ENCODE measurements at regions not wholly inside any gene's neighbourhood (a gene's known extent, or its start where the extent isn't known, plus 50 kb on each side); places are given as distances from the start of the nearest gene placed in this dataset.
"Not testable (repeated sequence)": the region's sequence is repeated elsewhere in the genome, so short reads cannot be mapped to it uniquely, and the experiment has no call there.

- DNase-seq (ENCODE audit: low read depth in 2 of 2), result no peak
Measured at GRCh38 chr12:46492471-46493085, 120.0 kb upstream of the SLC38A2 start.

- no peak for DNase-seq (ENCODE audit: low read depth in 2 of 2)
Measured at GRCh38 chr12:46491548-46491947, 119.0 kb upstream of the SLC38A2 start.

- no peak for DNase-seq (ENCODE audit: low read depth in 2 of 2)
Measured at GRCh38 chr12:46490635-46491034, 118.1 kb upstream of the SLC38A2 start.

GRCh38 chr12:46489951-46490388 lies 117.4 kb upstream of the SLC38A2 start:
- DNase-seq (ENCODE audit: low read depth in 2 of 2), result no peak

GRCh38 chr12:46487567-46488131 lies 115.1 kb upstream of the SLC38A2 start:
- DNase-seq (ENCODE audit: low read depth in 2 of 2), result no peak

DNA sequence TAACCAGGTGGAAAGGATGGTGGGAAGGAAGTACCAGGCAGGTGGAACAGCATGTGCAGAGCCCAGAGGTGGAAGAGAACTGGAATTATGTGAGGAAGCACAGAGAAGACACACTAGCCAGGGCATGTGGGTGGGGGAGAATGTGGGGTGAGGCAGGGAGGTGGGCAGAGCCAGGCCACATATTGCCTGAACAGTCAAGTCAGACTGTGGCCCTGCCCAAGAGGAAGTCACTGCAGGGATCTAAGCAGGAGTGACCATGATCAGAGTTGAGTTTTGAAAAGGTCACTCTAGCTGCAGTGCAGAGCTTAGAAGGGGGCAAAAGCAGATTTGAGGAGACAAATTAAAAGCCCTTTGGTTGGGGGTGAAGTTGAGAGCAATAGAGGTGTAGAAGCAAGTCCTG lies 114.0 kb upstream of the SLC38A2 start:
- no peak for DNase-seq (ENCODE audit: low read depth in 2 of 2)

GRCh38 chr12:46485853-46486252 lies 113.3 kb upstream of the SLC38A2 start:
- no peak for DNase-seq (ENCODE audit: low read depth in 2 of 2)

DNA sequence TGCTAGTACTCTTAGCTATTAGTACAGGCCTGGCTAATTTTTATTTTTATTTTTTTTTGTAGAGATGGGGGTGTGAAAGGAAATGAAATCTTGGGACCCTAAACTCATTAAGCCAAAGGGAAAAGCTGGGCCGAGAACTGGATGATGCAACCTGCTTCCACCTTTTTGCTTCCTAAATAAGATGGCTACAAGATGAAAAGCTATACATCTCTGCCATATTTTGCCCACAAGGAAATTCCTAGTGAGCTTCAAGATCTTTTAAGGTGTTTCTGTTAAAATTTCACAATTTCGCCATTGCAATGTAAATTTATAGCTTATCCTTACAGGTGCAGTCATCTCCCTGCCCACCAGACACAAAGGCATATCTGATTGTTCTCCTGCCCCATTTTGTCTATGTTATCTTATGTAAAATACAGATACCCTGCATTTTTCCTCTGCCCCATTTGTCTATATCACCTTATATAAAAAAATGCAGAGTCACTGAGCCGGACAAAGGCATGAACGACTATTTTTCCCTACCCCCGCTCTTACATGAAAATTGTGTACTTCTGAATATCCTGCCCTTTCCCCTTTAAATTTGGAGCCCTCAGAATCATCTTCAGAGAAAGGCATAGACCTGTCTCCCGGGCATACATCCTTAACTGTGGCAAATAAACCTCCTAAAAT lies 112.0 kb upstream of the SLC38A2 start:
- no peak for DNase-seq (ENCODE audit: low read depth in 2 of 2)

- DNase-seq (ENCODE audit: low read depth in 2 of 2), result no peak
Measured at GRCh38 chr12:46483572-46484395, 111.2 kb upstream of the SLC38A2 start.

GRCh38 chr12:46480724-46481123 lies 108.2 kb upstream of the SLC38A2 start:
- DNase-seq (ENCODE audit: low read depth in 2 of 2), result no peak

DNA sequence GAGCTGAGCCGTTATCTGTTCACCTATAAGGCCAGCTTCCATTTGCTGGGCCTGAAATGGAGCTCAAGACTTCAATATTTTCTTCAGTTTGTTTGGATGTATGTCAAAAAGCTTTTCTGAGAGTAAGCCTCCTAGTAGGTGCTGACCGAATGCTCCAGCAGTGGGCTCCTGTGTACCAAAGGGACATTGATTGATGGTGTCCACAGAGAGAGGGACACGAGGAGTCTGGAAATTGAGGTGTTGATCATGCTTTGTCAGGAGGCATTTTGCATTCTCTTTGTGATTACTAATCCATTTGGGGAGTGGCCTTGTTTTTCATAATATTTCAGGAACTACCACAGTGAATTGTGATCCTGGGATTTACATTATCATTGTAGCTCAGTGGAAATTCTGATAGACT lies 107.7 kb upstream of the SLC38A2 start:
- no peak for DNase-seq (ENCODE audit: low read depth in 2 of 2)

- DNase-seq (ENCODE audit: low read depth in 2 of 2), result no peak
Measured at GRCh38 chr12:46478123-46478522, 105.5 kb upstream of the SLC38A2 start.

DNA sequence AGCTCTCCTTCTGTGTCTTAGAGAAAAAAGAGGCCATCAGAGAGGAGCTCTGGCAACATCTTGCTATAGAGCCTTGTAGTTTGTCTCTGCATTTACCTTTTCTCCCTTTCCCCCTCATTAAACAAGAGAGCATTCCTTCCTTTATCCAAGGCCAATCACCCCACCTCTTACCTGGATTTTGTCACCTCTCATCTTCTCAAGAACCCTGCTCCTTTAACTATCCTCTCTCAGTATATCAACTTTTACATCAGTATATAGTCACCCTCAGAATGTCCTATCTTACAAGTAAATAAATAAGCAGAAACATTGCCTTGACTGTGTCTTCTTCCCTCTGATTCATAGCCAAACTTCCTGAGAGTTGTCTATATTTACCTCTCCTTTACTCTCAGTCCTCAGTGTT lies 105.0 kb upstream of the SLC38A2 start:
- DNase-seq (ENCODE audit: low read depth in 2 of 2), result no peak

DNA sequence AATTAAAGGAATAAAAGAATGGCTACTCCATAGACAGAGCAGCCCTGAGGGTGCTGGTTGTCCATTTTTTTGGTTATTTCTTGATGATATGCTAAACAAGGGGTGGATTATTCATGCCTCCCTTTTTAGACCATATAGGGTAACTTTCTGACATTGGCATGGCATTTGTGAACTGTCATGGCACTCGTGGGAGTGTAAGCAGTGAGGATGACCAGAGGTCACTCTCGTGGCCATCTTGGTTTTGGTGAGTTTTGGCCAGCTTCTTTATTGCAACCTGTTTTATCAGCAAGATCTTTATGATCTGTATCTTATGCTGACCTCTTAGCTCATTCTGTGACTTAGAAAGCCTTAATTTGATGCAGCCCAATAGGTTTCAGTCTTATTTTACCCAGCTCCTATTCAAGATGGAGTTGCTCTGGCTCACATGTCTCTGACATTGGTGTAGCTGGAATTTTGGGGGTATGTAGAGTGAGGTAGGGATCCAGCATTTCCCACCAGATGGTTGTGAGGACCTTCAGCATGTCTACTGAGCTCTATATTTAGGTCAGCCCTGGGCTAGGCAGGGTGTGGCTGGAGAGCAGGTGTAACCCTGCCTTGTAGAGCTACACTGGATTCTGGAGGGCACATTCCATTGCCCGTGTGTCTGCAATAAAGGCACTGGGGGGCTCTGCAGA lies 103.5 kb upstream of the SLC38A2 start:
- DNase-seq (ENCODE audit: low read depth in 2 of 2), result no peak

GRCh38 chr12:46474385-46474784 lies 101.8 kb upstream of the SLC38A2 start:
- DNase-seq (ENCODE audit: low read depth in 2 of 2), result not testable (repeated sequence)

- DNase-seq (ENCODE audit: low read depth in 2 of 2), result no peak
Measured at GRCh38 chr12:46473634-46474329, 101.2 kb upstream of the SLC38A2 start.

DNA sequence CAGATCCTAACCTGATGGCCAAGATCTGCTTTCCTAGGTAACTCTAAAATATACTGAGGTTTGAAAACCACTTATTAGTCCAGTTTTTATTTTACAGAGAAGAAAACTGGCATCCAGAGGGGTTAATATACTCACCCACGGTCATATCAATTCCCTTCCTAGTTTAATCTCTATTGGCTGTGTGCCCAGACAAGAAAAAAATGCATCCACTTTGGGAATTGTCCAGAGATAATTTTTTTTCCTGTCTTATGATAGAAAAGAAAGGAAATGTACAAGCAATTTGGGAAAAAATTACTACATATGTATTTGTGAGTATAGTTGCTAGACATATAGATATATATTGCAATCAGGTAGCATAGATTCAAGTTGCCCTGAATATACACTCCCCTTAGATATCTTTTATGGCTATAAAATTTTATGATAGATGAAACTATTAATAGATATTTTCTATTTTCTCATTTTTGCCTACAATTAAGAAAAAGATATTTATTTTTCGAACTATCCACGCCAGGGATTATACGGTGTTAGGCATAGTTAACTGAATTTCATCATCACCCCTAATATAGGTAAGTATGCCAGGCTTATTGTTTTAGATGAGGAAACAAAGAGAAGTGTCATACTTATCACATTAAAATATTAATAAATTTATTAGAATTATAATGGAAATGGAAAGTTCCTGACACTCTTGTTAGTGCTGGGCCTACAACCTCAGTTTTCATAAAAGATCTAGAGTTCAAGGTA lies 100.5 kb upstream of the SLC38A2 start:
- no peak for DNase-seq (ENCODE audit: low read depth in 2 of 2)

DNA sequence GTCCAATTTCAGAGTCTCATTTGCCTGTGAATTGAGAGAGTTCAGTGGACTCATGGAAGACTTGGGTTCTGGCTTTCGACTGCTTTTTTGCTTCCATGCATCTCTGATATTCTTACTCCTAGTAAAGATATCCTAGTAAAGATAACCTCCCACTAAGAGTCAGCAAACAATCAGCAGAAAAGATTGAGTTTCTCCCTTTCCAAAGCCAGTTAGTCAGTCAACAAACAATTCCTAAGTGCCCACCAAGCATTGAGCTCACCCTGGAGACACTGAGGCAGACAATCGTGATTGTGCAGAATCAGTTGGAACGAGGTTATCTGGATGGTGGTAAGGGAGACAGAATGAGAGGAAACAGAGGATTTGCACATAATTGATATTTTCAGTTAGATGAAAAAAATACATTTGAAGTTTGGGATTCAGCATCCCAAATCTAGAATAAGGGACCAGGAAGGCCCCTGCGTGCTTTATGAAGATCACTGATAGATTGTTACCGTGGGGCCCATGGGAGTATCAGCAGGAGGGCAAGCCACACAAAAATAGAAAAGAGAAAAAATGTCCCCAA lies 99.7 kb upstream of the SLC38A2 start:
- DNase-seq (ENCODE audit: low read depth in 2 of 2), result no peak

GRCh38 chr12:46471404-46471803 lies 98.8 kb upstream of the SLC38A2 start:
- no peak for DNase-seq (ENCODE audit: low read depth in 2 of 2)

GRCh38 chr12:46470975-46471374 lies 98.4 kb upstream of the SLC38A2 start:
- DNase-seq (ENCODE audit: low read depth in 2 of 2), result no peak
